ENCODE measurements at regions not wholly inside any gene's neighbourhood (a gene's known extent, or its start where the extent isn't known, plus 50 kb on each side); places are given as distances from the start of the nearest gene placed in this dataset.

GRCh38 chr5:155434681-155435080 lies 421.1 kb downstream of the KIF4B start:
- no peak for TF ChIP-seq CTCF (conservative IDR thresholded peaks at IDR 0.05)
- TF ChIP-seq EZH2 (IDR thresholded peaks at IDR 0.05; ENCODE audit: low read depth), result no peak

All from PC-9 (cell line).